ENCODE measurements at regions not wholly inside any gene's neighbourhood (a gene's known extent, or its start where the extent isn't known, plus 50 kb on each side); places are given as distances from the start of the nearest gene placed in this dataset.
"Not testable (repeated sequence)": the region's sequence is repeated elsewhere in the genome, so short reads cannot be mapped to it uniquely, and the experiment has no call there.

GRCh38 chr3:1456781-1457311 is 364.0 kb downstream of the CNTN6 start:
- H3K9me3 Mint-ChIP-seq = peaks cover 4% of the 10 kb centered on the region
- H3K27ac Mint-ChIP-seq = no peak overlapping the region
- H3K4me1 Mint-ChIP-seq = no peaks in the 10 kb centered on the region
- no peaks in the 10 kb centered on the region for H3K36me3 Mint-ChIP-seq
- H3K27me3 Mint-ChIP-seq = no peaks in the 10 kb centered on the region
- H3K4me3 Mint-ChIP-seq = no peak overlapping the region

- Mint-ChIP-seq H3K4me3 (no peak overlapping the region), H3K9me3 (no peaks in the 10 kb centered on the region), H3K36me3 (no peaks in the 10 kb centered on the region), H3K4me1 (no peaks in the 10 kb centered on the region), H3K27me3 (no peaks in the 10 kb centered on the region), H3K27ac (no peak overlapping the region)
Measured at GRCh38 chr3:1462371-1462770, 369.5 kb downstream of the CNTN6 start.

GRCh38 chr3:1462856-1463450 is 370.1 kb downstream of the CNTN6 start:
- Mint-ChIP-seq H3K27ac (no peak overlapping the region), H3K27me3 (no peaks in the 10 kb centered on the region), H3K4me1 (no peaks in the 10 kb centered on the region), H3K36me3 (no peaks in the 10 kb centered on the region), H3K4me3 (no peak overlapping the region), H3K9me3 (no peaks in the 10 kb centered on the region)

GRCh38 chr3:1465091-1465490 is 372.3 kb downstream of the CNTN6 start:
- H3K36me3 Mint-ChIP-seq, H3K4me1 Mint-ChIP-seq, H3K27ac Mint-ChIP-seq: not testable (repeated sequence)

GRCh38 chr3:1468145-1468544 is 375.3 kb downstream of the CNTN6 start:
- Mint-ChIP-seq H3K27ac (no peak overlapping the region), H3K4me1 (no peaks in the 10 kb centered on the region), H3K27me3 (no peaks in the 10 kb centered on the region), H3K9me3 (no peaks in the 10 kb centered on the region), H3K4me3 (no peak overlapping the region), H3K36me3 (no peaks in the 10 kb centered on the region)

More at GRCh38 chr3:1465091-1465490, 372.3 kb downstream of the CNTN6 start:
- H3K9me3 Mint-ChIP-seq, H3K27me3 Mint-ChIP-seq, H3K4me3 Mint-ChIP-seq: not testable (repeated sequence)

GRCh38 chr3:1469248-1469647 is 376.4 kb downstream of the CNTN6 start:
- Mint-ChIP-seq H3K4me1 (no peaks in the 10 kb centered on the region), H3K36me3 (no peaks in the 10 kb centered on the region), H3K4me3 (no peak overlapping the region), H3K27me3 (no peaks in the 10 kb centered on the region), H3K27ac (no peak overlapping the region), H3K9me3 (no peaks in the 10 kb centered on the region)

GRCh38 chr3:1469687-1470086 is 376.9 kb downstream of the CNTN6 start:
- Mint-ChIP-seq H3K27me3 (no peaks in the 10 kb centered on the region), H3K4me1 (no peaks in the 10 kb centered on the region), H3K9me3 (no peaks in the 10 kb centered on the region), H3K4me3 (no peak overlapping the region), H3K27ac (no peak overlapping the region), H3K36me3 (no peaks in the 10 kb centered on the region)

GRCh38 chr3:1477669-1478068 is 384.8 kb downstream of the CNTN6 start:
- no peaks in the 10 kb centered on the region for H3K27me3 Mint-ChIP-seq
- peaks cover 7% of the 10 kb centered on the region for H3K9me3 Mint-ChIP-seq
- H3K36me3 Mint-ChIP-seq = no peaks in the 10 kb centered on the region
- H3K4me1 Mint-ChIP-seq = no peaks in the 10 kb centered on the region
- no peak overlapping the region for H3K4me3 Mint-ChIP-seq
- H3K27ac Mint-ChIP-seq = no peak overlapping the region

GRCh38 chr3:1495466-1495865 is 402.6 kb downstream of the CNTN6 start:
- no peaks in the 10 kb centered on the region for H3K4me1 Mint-ChIP-seq
- H3K4me3 Mint-ChIP-seq = no peak overlapping the region
- H3K9me3 Mint-ChIP-seq = peaks cover 13% of the 10 kb centered on the region
- H3K36me3 Mint-ChIP-seq = no peaks in the 10 kb centered on the region
- no peaks in the 10 kb centered on the region for H3K27me3 Mint-ChIP-seq
- H3K27ac Mint-ChIP-seq = no peak overlapping the region

GRCh38 chr3:1499694-1500093 is 406.9 kb downstream of the CNTN6 start:
- H3K9me3 Mint-ChIP-seq = peaks cover 20% of the 10 kb centered on the region
- H3K27ac Mint-ChIP-seq = no peak overlapping the region
- H3K4me1 Mint-ChIP-seq = no peaks in the 10 kb centered on the region
- H3K36me3 Mint-ChIP-seq = no peaks in the 10 kb centered on the region
- no peak overlapping the region for H3K4me3 Mint-ChIP-seq
- H3K27me3 Mint-ChIP-seq = no peaks in the 10 kb centered on the region

GRCh38 chr3:1501406-1502115 is 408.7 kb downstream of the CNTN6 start:
- Mint-ChIP-seq H3K9me3 (peaks cover 20% of the 10 kb centered on the region), H3K36me3 (no peaks in the 10 kb centered on the region), H3K27ac (no peak overlapping the region), H3K4me3 (no peak overlapping the region), H3K27me3 (no peaks in the 10 kb centered on the region), H3K4me1 (no peaks in the 10 kb centered on the region)

GRCh38 chr3:1506090-1506489 is 413.3 kb downstream of the CNTN6 start:
- no peak overlapping the region for H3K4me3 Mint-ChIP-seq
- peaks cover under 1% of the 10 kb centered on the region for H3K9me3 Mint-ChIP-seq
- no peaks in the 10 kb centered on the region for H3K4me1 Mint-ChIP-seq
- no peaks in the 10 kb centered on the region for H3K27me3 Mint-ChIP-seq
- H3K27ac Mint-ChIP-seq = no peak overlapping the region
- no peaks in the 10 kb centered on the region for H3K36me3 Mint-ChIP-seq

- Mint-ChIP-seq H3K4me3 (no peak overlapping the region), H3K27me3 (no peaks in the 10 kb centered on the region), H3K27ac (no peak overlapping the region), H3K36me3 (no peaks in the 10 kb centered on the region), H3K4me1 (no peaks in the 10 kb centered on the region), H3K9me3 (no peaks in the 10 kb centered on the region)
Measured at GRCh38 chr3:1513662-1514061, 420.8 kb downstream of the CNTN6 start.

GRCh38 chr3:1515882-1516281 is 423.1 kb downstream of the CNTN6 start:
- Mint-ChIP-seq H3K36me3 (no peaks in the 10 kb centered on the region), H3K27ac (no peak overlapping the region), H3K4me3 (no peak overlapping the region), H3K9me3 (peaks cover 8% of the 10 kb centered on the region), H3K4me1 (no peaks in the 10 kb centered on the region), H3K27me3 (no peaks in the 10 kb centered on the region)

- no peaks in the 10 kb centered on the region for H3K9me3 Mint-ChIP-seq
- no peaks in the 10 kb centered on the region for H3K36me3 Mint-ChIP-seq
- H3K27ac Mint-ChIP-seq = no peak overlapping the region
- no peak overlapping the region for H3K4me3 Mint-ChIP-seq
- no peaks in the 10 kb centered on the region for H3K4me1 Mint-ChIP-seq
- no peaks in the 10 kb centered on the region for H3K27me3 Mint-ChIP-seq
Measured at GRCh38 chr3:1527786-1528185, 435.0 kb downstream of the CNTN6 start.

GRCh38 chr3:1528621-1529020 is 435.8 kb downstream of the CNTN6 start:
- no peak overlapping the region for H3K4me3 Mint-ChIP-seq
- H3K9me3 Mint-ChIP-seq = no peaks in the 10 kb centered on the region
- no peaks in the 10 kb centered on the region for H3K36me3 Mint-ChIP-seq
- no peaks in the 10 kb centered on the region for H3K4me1 Mint-ChIP-seq
- no peaks in the 10 kb centered on the region for H3K27me3 Mint-ChIP-seq
- H3K27ac Mint-ChIP-seq = no peak overlapping the region

All from activated naive CD4-positive, alpha-beta T cell treated with anti-CD3 and anti-CD28 coated beads, Interleukin-2, amount 50 U/mL, for 24 hours (primary cell).